H1 (cell line): ENCODE measurements at regions not wholly inside any gene's neighbourhood (a gene's known extent, or its start where the extent isn't known, plus 50 kb on each side); places are given as distances from the start of the nearest gene placed in this dataset.

Experiments
- CTCF ChIA-PET: fragments of 300-600 bp; sonication (Branson Sonifier 250); formaldehyde crosslinking; loops from one replicate; lab custom pipeline; 2021; ENCODE audit not compliant: partially characterized antibody; lab: Charles Lee
- POLR2A ChIA-PET: fragments of 300-600 bp; sonication (Branson Sonifier 250); formaldehyde crosslinking; loops from one replicate; lab custom pipeline; 2021; ENCODE audit warnings: inconsistent platforms; ENCODE audit not compliant: partially characterized antibody; lab: Charles Lee
- DNase-seq, 2 experiments: peaks; one replicate each; pipeline versions ENCODE4 v3.0.0 to v3.0.0-alpha.2; 2010 to 2022; ENCODE audit warnings: low spot score in 2 of 2, low read depth in 1 of 2, mixed read lengths in 1 of 2
- FAIRE-seq: peaks from 2 replicates; lab custom pipeline; 2011; peaks lifted over from hg19 to GRCh38; lab: Jason Lieb, UNC
- H2AFZ ChIP-seq: 2 replicates; pipeline ENCODE4 v1.8.1; 2012; ENCODE audit warnings: low read length, inconsistent platforms
- H2AK5ac ChIP-seq: 2 replicates; pipeline ENCODE4 v1.6.1; 2013; ENCODE audit warnings: low read depth, low read length
- H2BK120ac ChIP-seq: replicated peaks from 2 replicates; pipeline ENCODE3; 2013; ENCODE audit warnings: low read depth, low read length, inconsistent platforms
- H2BK12ac ChIP-seq: 2 replicates; pipeline ENCODE4 v1.6.1; 2013; ENCODE audit warnings: low read depth, low read length
- H2BK15ac ChIP-seq: 2 replicates; pipeline ENCODE4 v1.6.1; 2013; ENCODE audit warnings: low read length
- H2BK20ac ChIP-seq: 2 replicates; pipeline ENCODE4 v1.6.1; 2013; ENCODE audit warnings: low read length
- H2BK5ac ChIP-seq: 2 replicates; pipeline ENCODE4 v1.6.1; 2013; ENCODE audit warnings: low read depth, low read length
- H3K14ac ChIP-seq: 2 replicates; pipeline ENCODE4 v1.6.1; 2013; ENCODE audit warnings: inconsistent platforms; ENCODE audit not compliant: insufficient read length
- H3K18ac ChIP-seq: 2 replicates; pipeline ENCODE4 v1.6.1; 2013; ENCODE audit warnings: low read length; ENCODE audit errors: extremely low read depth
- H3K23ac ChIP-seq: 2 replicates; pipeline ENCODE4 v1.6.1; 2013; ENCODE audit warnings: inconsistent platforms; ENCODE audit not compliant: insufficient read length
- H3K23me2 ChIP-seq: 2 replicates; pipeline ENCODE4 v1.6.1; 2013; ENCODE audit warnings: low read depth, low read length
- H3K27ac ChIP-seq: 2 replicates; pipeline ENCODE4 v1.6.1; 2011; ENCODE audit warnings: low read depth, low read length, inconsistent platforms
- H3K27me3 ChIP-seq, 4 experiments: replicated peaks in 1 of 4; 1 replicate in 1 of 4; 2 replicates in 3 of 4; pipeline versions ENCODE4 v1.6.1 to v1.8.1; 2011 to 2013; ENCODE audit warnings: low read length in 3 of 4, mild to moderate bottlenecking in 3 of 4, inconsistent platforms in 2 of 4, mixed read lengths in 2 of 4, moderate library complexity in 1 of 4; ENCODE audit not compliant: control insufficient read depth in 3 of 4, insufficient read depth in 3 of 4; ENCODE audit errors: extremely low read depth in 1 of 4
- H3K36me3 ChIP-seq, 4 experiments: 2 replicates each; pipeline versions ENCODE4 v1.6.1 to v1.8.1; 2011 to 2013; ENCODE audit warnings: mild to moderate bottlenecking in 4 of 4, low read length in 3 of 4, moderate library complexity in 2 of 4, control low read depth in 1 of 4, inconsistent platforms in 1 of 4; ENCODE audit not compliant: insufficient read depth in 4 of 4, control insufficient read depth in 2 of 4
- H3K4ac ChIP-seq: replicated peaks from 2 replicates; pipeline ENCODE3; 2013; ENCODE audit warnings: low read length, low read depth, mixed read lengths, inconsistent platforms; ENCODE audit not compliant: insufficient read length
- H3K4me1 ChIP-seq, 4 experiments: replicated peaks in 1 of 4; 1 replicate in 1 of 4; 2 replicates in 3 of 4; pipeline versions ENCODE4 v1.6.1 to v1.8.1; 2011 to 2013; ENCODE audit warnings: low read length in 3 of 4, inconsistent platforms in 2 of 4, mixed read lengths in 1 of 4; ENCODE audit not compliant: insufficient read depth in 4 of 4, control insufficient read depth in 3 of 4
- H3K4me2 ChIP-seq, 2 experiments: 2 replicates each; pipeline versions ENCODE4 v1.6.1 to v1.8.1; 2011 to 2013; ENCODE audit warnings: low read depth in 2 of 2, low read length in 2 of 2, control low read depth in 1 of 2, inconsistent platforms in 1 of 2, mild to moderate bottlenecking in 1 of 2; ENCODE audit not compliant: insufficient read depth in 1 of 2
- H3K4me3 ChIP-seq, 4 experiments: fragments of 200-600, 300-600 bp in 1 of 4; sonication (generic), shearing (Covaris generic), sonication (Bioruptor Twin) in 1 of 4; 2 replicates each; pipeline versions ENCODE4 v1.5.1 to v1.8.1; 2011 to 2016; ENCODE audit warnings: low read length in 4 of 4, low read depth in 3 of 4, control low read depth in 2 of 4, inconsistent platforms in 2 of 4, mild to moderate bottlenecking in 2 of 4, mixed read lengths in 1 of 4, moderate library complexity in 1 of 4; ENCODE audit not compliant: insufficient read depth in 2 of 4; ENCODE audit errors: extremely low read depth in 1 of 4
- H3K56ac ChIP-seq: replicated peaks from 2 replicates; pipeline ENCODE3; 2013; ENCODE audit warnings: low read depth, mild to moderate bottlenecking, mixed read lengths, low read length, inconsistent platforms; ENCODE audit not compliant: insufficient read length
- H3K79me1 ChIP-seq: 2 replicates; pipeline ENCODE4 v1.6.1; 2013; ENCODE audit warnings: low read depth, low read length, control low read depth
- H3K79me2 ChIP-seq, 2 experiments: 2 replicates each; pipeline versions ENCODE4 v1.6.1 to v1.8.1; 2012 to 2013; ENCODE audit warnings: low read length in 2 of 2, mild to moderate bottlenecking in 2 of 2, inconsistent platforms in 1 of 2; ENCODE audit not compliant: insufficient read depth in 2 of 2, control insufficient read depth in 1 of 2
- H3K9ac ChIP-seq, 4 experiments: replicated peaks in 1 of 4; 1 replicate in 1 of 4; 2 replicates in 3 of 4; pipeline versions ENCODE4 v1.6.1 to v1.8.1; 2011 to 2013; ENCODE audit warnings: low read depth in 3 of 4, low read length in 3 of 4, control low read depth in 2 of 4, mild to moderate bottlenecking in 2 of 4, moderate library complexity in 2 of 4, inconsistent platforms in 1 of 4; ENCODE audit errors: extremely low read depth in 1 of 4
- H3K9me3 ChIP-seq, 2 experiments: 2 replicates each; pipeline versions ENCODE4 v1.6.1 to v1.8.1; 2012 to 2013; ENCODE audit warnings: mild to moderate bottlenecking in 2 of 2, moderate library complexity in 2 of 2, control low read depth in 1 of 2, inconsistent platforms in 1 of 2, low read depth in 1 of 2, low read length in 1 of 2, mixed read lengths in 1 of 2; ENCODE audit not compliant: insufficient read depth in 2 of 2
- H4K20me1 ChIP-seq, 2 experiments: replicated peaks in 1 of 2; 2 replicates each; pipeline versions ENCODE3 to v1.8.1; 2011 to 2013; ENCODE audit warnings: inconsistent platforms in 2 of 2, low read length in 2 of 2, mild to moderate bottlenecking in 1 of 2; ENCODE audit not compliant: insufficient read depth in 2 of 2, control insufficient read depth in 1 of 2
- H4K5ac ChIP-seq: 2 replicates; pipeline ENCODE4 v1.6.1; 2013; ENCODE audit warnings: low read length, low read depth, mixed read lengths, inconsistent platforms; ENCODE audit not compliant: insufficient read length
- H4K8ac ChIP-seq: 2 replicates; pipeline ENCODE4 v1.8.0; 2013; ENCODE audit warnings: mild to moderate bottlenecking, moderate library complexity, low read length, inconsistent platforms; ENCODE audit not compliant: insufficient read depth; ENCODE audit errors: extremely low read depth
- H4K91ac ChIP-seq: replicated peaks from 2 replicates; pipeline ENCODE3; 2013; ENCODE audit warnings: low read length, mixed read lengths, inconsistent platforms; ENCODE audit not compliant: insufficient read length
- ASH2L ChIP-seq: fragments of 200-600, 300-600 bp; sonication (generic); IDR thresholded peaks from one replicate; pipeline ENCODE4 v1.7.1; 2017; ENCODE audit warnings: low read length
- EGR1 ChIP-seq: IDR thresholded peaks from 2 replicates; pipeline ENCODE4 v1.6.1; 2011; ENCODE audit warnings: low read depth, low read length, borderline replicate concordance
- FOSL1 ChIP-seq: IDR thresholded peaks from 2 replicates; pipeline ENCODE4 v1.6.1; 2011; ENCODE audit warnings: mild to moderate bottlenecking, low read depth, low read length, moderate library complexity; ENCODE audit not compliant: insufficient read depth
- HDAC2 ChIP-seq, 2 experiments: fragments of 300-600 bp in 1 of 2; sonication (generic) in 1 of 2; IDR thresholded peaks; 2 replicates each; pipeline ENCODE4 v1.6.1; 2011 to 2012; ENCODE audit warnings: low read depth in 2 of 2, low read length in 2 of 2, mild to moderate bottlenecking in 2 of 2, moderate library complexity in 2 of 2, borderline replicate concordance in 1 of 2, inconsistent platforms in 1 of 2
- KDM1A ChIP-seq: fragments of 200-600, 300-600 bp; sonication (generic); IDR thresholded peaks from 2 replicates; pipeline ENCODE4 v1.7.1; 2016; ENCODE audit warnings: mild to moderate bottlenecking, low read length, borderline replicate concordance
- KDM4A ChIP-seq: IDR thresholded peaks from one replicate; pipeline ENCODE4 v1.7.1; 2012; ENCODE audit warnings: low read depth, mild to moderate bottlenecking, moderate library complexity, low read length, inconsistent platforms; ENCODE audit not compliant: severe bottlenecking
- MAFK ChIP-seq: IDR thresholded peaks from 2 replicates; pipeline ENCODE4 v1.6.1; 2012; ENCODE audit warnings: low read depth, mild to moderate bottlenecking, improper control_type of control experiment, low read length
- NANOG ChIP-seq: IDR thresholded peaks from 2 replicates; pipeline ENCODE4 v1.6.1; 2011; ENCODE audit warnings: low read length, low read depth, mild to moderate bottlenecking, inconsistent platforms; ENCODE audit not compliant: insufficient read depth, poor library complexity, severe bottlenecking
- RNF2 ChIP-seq: fragments of 200-900, 300-1000 bp; sonication (generic); IDR thresholded peaks from 2 replicates; pipeline ENCODE4 v1.7.1; 2016; ENCODE audit warnings: borderline replicate concordance, low read depth, mild to moderate bottlenecking, antibody characterized with exemption, low read length; ENCODE audit not compliant: poor library complexity, severe bottlenecking; ENCODE audit errors: missing control alignments
- SIN3A ChIP-seq, 2 experiments: IDR thresholded peaks in 1 of 2; conservative IDR thresholded peaks in 1 of 2; 2 replicates each; pipeline ENCODE4 v1.6.1; 2011 to 2012; ENCODE audit warnings: low read length in 2 of 2, improper control_type of control experiment in 1 of 2, low read depth in 1 of 2, mild to moderate bottlenecking in 1 of 2
- SIRT6 ChIP-seq: IDR thresholded peaks from one replicate; pipeline ENCODE4 v1.7.1; 2012; ENCODE audit warnings: low read length, inconsistent platforms
- TCF12 ChIP-seq: IDR thresholded peaks from 2 replicates; pipeline ENCODE4 v1.6.1; 2011; ENCODE audit warnings: low read depth, mild to moderate bottlenecking, low read length
- WGBS, 2 experiments: shearing (Covaris generic) in 1 of 2; methylation state at CpG; one replicate each; pipeline versions ENCODE4 v1.1.6 to v1.1.7; 2013 to 2015; ENCODE audit warnings: low lambda C conversion rate in 2 of 2, mixed read lengths in 2 of 2, inconsistent platforms in 1 of 2, low coverage in 1 of 2, missing lambda C conversion rate in 1 of 2; ENCODE audit not compliant: insufficient replicate concordance in 2 of 2, insufficient coverage in 1 of 2, insufficient read length in 1 of 2; ENCODE audit errors: extremely low coverage in 1 of 2, missing lambda C conversion rate in 1 of 2; 5-methylcytosine and 5-hydroxymethylcytosine counted together
- TF ChIP-seq, protein P1 (sequence below): IDR thresholded peaks from 2 replicates; pipeline ENCODE4 v1.6.1; 2012; ENCODE audit warnings: inconsistent platforms

DNA sequence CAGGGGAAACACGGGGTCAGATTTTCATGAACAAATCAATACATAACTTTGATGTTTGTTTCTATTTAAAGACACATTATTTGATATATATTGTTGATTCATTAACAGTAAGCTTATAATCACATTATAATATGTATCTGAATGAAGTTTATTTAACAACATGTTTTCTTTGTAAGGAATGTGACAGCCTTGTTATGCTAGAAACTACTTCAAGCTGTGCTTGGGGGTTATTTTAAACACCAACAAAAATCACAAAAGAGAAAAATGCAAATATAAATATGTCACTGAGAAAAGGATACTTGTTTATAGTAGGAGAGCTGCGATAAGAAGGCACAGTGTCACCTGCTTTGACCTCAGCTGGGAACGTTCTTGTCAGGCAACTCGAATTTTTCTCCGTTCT lies 354.6 kb upstream of the AGA start:
- Histone ChIP-seq H3K27me3 (no peaks in the 10 kb centered on the region), H3K18ac (no peak overlapping the region), H3K56ac (no peak overlapping the region), H3K14ac (no peak overlapping the region), H3K4me3 (no peak overlapping the region), H2AK5ac (no peak overlapping the region), H2BK15ac (no peak overlapping the region), H2AFZ (no peak overlapping the region), H3K9ac (no peak overlapping the region), H3K4ac (no peak overlapping the region), H4K91ac (no peak overlapping the region), H4K8ac (no peak overlapping the region), H3K79me1 (no peaks in the 10 kb centered on the region), H2BK5ac (no peak overlapping the region), H3K9me3 (no peaks in the 10 kb centered on the region), H3K27ac (no peak overlapping the region), H3K4me2 (no peak overlapping the region), H3K4me1 (no peaks in the 10 kb centered on the region), H4K20me1 (no peaks in the 10 kb centered on the region), H2BK12ac (no peak overlapping the region), H4K5ac (no peak overlapping the region), H2BK20ac (no peak overlapping the region), H3K79me2 (no peaks in the 10 kb centered on the region), H2BK120ac (no peak overlapping the region), H3K36me3 (no peaks in the 10 kb centered on the region), H3K23ac (no peak overlapping the region), H3K23me2 (no peaks in the 10 kb centered on the region)
- CTCF ChIA-PET = interaction anchor here (0.6 kb wide), 1 partner anchor 161 kb away, joined by 3 read pairs; no protein-coding TSS in a partner anchor
- FAIRE-seq = no peak
- POLR2A ChIA-PET = no interaction called here
- no peak for DNase-seq
- 88% methylated on average over 5 of the region's 5 CpGs; no CpG with 5 or more reads in 1 of the 2 experiments for WGBS, 2 experiments
- TF ChIP-seq ASH2L = no peak
- TF ChIP-seq RNF2 = no peak
- TF ChIP-seq SIRT6 = no peak
- TF ChIP-seq HDAC2 (IDR thresholded peaks at IDR 0.05; ENCODE audit: borderline replicate concordance in 1 of 2, low read depth in 2 of 2, low read length in 2 of 2) = no peak
- no peak for TF ChIP-seq SIN3A (conservative IDR thresholded peaks at IDR 0.05 in 1 of 2, IDR thresholded peaks at IDR 0.05 in 1 of 2; ENCODE audit: low read depth in 1 of 2, low read length in 2 of 2)
- TF ChIP-seq TCF12 = no peak
- TF ChIP-seq KDM1A = no peak
- no peak for TF ChIP-seq NANOG
- no peak for TF ChIP-seq KDM4A
- TF ChIP-seq FOSL1 = no peak
- no peak for TF ChIP-seq MAFK
- TF ChIP-seq, protein P1, sequence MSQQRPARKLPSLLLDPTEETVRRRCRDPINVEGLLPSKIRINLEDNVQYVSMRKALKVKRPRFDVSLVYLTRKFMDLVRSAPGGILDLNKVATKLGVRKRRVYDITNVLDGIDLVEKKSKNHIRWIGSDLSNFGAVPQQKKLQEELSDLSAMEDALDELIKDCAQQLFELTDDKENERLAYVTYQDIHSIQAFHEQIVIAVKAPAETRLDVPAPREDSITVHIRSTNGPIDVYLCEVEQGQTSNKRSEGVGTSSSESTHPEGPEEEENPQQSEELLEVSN = no peak
- TF ChIP-seq EGR1 = no peak
